Spleen (tissue), 11 donors: ENCODE measurements at regions not wholly inside any gene's neighbourhood (a gene's known extent, or its start where the extent isn't known, plus 50 kb on each side); places are given as distances from the start of the nearest gene placed in this dataset.

Experiments
- DNase-seq: peaks from one replicate; pipeline ENCODE4 v3.0.0-alpha.2; 2020
- H3K27ac ChIP-seq, 8 donors: fragments of 200-600 bp; sonication (generic) in 7 of 8; 1 replicate in 4 of 8; 2 replicates in 4 of 8; pipeline versions ENCODE4 v1.5.0 to v1.8.0; 2016 to 2021; ENCODE audit warnings: inconsistent platforms in 4 of 8, mild to moderate bottlenecking in 4 of 8, moderate library complexity in 1 of 8
- H3K27me3 ChIP-seq, 7 donors: fragments of 200-600 bp; sonication (generic) in 6 of 7; replicated peaks in 1 of 7; 1 replicate in 4 of 7; 2 replicates in 3 of 7; pipeline versions ENCODE4 v1.5.0 to v1.8.0; 2016 to 2021; ENCODE audit warnings: inconsistent platforms in 3 of 7, mild to moderate bottlenecking in 1 of 7
- H3K36me3 ChIP-seq, 6 donors: fragments of 200-600 bp; sonication (generic) in 5 of 6; 1 replicate in 4 of 6; 2 replicates in 2 of 6; pipeline versions ENCODE4 v1.5.0 to v1.8.0; 2016 to 2021; ENCODE audit warnings: inconsistent platforms in 2 of 6
- H3K4me1 ChIP-seq, 6 donors: fragments of 200-600 bp; sonication (generic) in 5 of 6; 1 replicate in 3 of 6; 2 replicates in 3 of 6; pipeline versions ENCODE4 v1.5.0 to v1.8.0; 2016 to 2021; ENCODE audit warnings: inconsistent platforms in 3 of 6
- H3K4me3 ChIP-seq, 8 donors: fragments of 200-600 bp; sonication (generic) in 7 of 8; 1 replicate in 4 of 8; 2 replicates in 4 of 8; pipeline versions ENCODE4 v1.5.0 to v1.8.0; 2016 to 2021; ENCODE audit warnings: inconsistent platforms in 4 of 8, mild to moderate bottlenecking in 4 of 8, moderate library complexity in 2 of 8
- H3K9me3 ChIP-seq, 8 donors: fragments of 200-600 bp; sonication (generic) in 7 of 8; 1 replicate in 4 of 8; 2 replicates in 4 of 8; pipeline versions ENCODE4 v1.5.0 to v1.8.0; 2016 to 2021; ENCODE audit warnings: inconsistent platforms in 4 of 8
- CTCF ChIP-seq, 11 experiments: fragments of 200-600 bp in 7 of 11; fragments of 450-650 bp in 4 of 11; sonication (generic) in 4 of 11; IDR thresholded peaks in 8 of 11; conservative IDR thresholded peaks in 3 of 11; 1 replicate in 7 of 11; 2 replicates in 4 of 11; pipeline versions ENCODE4 v1.4.0 to v1.8.0; 2016 to 2021; ENCODE audit warnings: antibody characterized with exemption in 11 of 11, inconsistent platforms in 4 of 11, mild to moderate bottlenecking in 1 of 11
- POLR2A ChIP-seq, 3 donors: fragments of 450-650 bp; IDR thresholded peaks; one replicate each; pipeline ENCODE4 v1.5.1; 2017; ENCODE audit warnings: antibody characterized with exemption in 3 of 3, mild to moderate bottlenecking in 1 of 3
- POLR2AphosphoS5 ChIP-seq, 3 donors: sonication (generic); formaldehyde crosslinking; IDR thresholded peaks; one replicate each; pipeline ENCODE4 v1.5.1; 2017; ENCODE audit warnings: antibody characterized with exemption in 3 of 3
- WGBS, 5 donors: extraction: QIAGEN DNeasy Blood & Tissue Kit in 3 of 5; methylation state at CpG; one replicate each; pipeline versions ENCODE4 v1.1.5 to v1.1.7; 2013 to 2018; 5-methylcytosine and 5-hydroxymethylcytosine counted together
- intact Hi-C: fragments of 100-400 bp; cut with DNase I; formaldehyde crosslinking; loops from one replicate; pipeline ENCODE4 v1.15.0; 2023; ENCODE audit warnings: low total_unique reads
- donor health status: healthy with polysubstance abuse.
- donor health status: DM: no; HTN: no; CAD: no; lungs with moderate emphysema.
- donor health status: DM: no; HTN: no; CAD: no.
- donor health status: Bipolar disorder and iron deficiency.
- donor health status: healthy.
- donor health status: DM: no; HTN: no; CAD: no.
- donor health status: DM: yes; HTN: yes; CAD: no.

GRCh38 chr14:104344818-104345620 is 206.6 kb downstream of the KIF26A start:
- peaks cover 0 to 8% (median 3%) of the 10 kb centered on the region in 6 donors for H3K4me1 ChIP-seq
- no peaks in the 10 kb centered on the region for H3K9me3 ChIP-seq
- intact Hi-C loops = no loop called here
- no peak overlapping the region for H3K27ac ChIP-seq
- 74 to 85% (median 82%) methylated on average over 10 to 11 of the region's 11 CpGs for WGBS, 5 donors
- no peak overlapping the region for H3K4me3 ChIP-seq
- H3K27me3 ChIP-seq = peaks cover 0 to 51% (median 0%) of the 10 kb centered on the region in 7 donors
- TF ChIP-seq POLR2AphosphoS5 (IDR thresholded peaks at IDR 0.05) = no peak
- no peak for TF ChIP-seq POLR2A (IDR thresholded peaks at IDR 0.05)
- no peak for TF ChIP-seq CTCF (IDR thresholded peaks at IDR 0.05 in 8 of 11, conservative IDR thresholded peaks at IDR 0.05 in 3 of 11)
- no peaks in the 10 kb centered on the region for H3K36me3 ChIP-seq
- no peak for DNase-seq

- Histone ChIP-seq H3K36me3 (no peaks in the 10 kb centered on the region), H3K9me3 (no peaks in the 10 kb centered on the region), H3K4me1 (peaks cover 0 to 8% (median 3%) of the 10 kb centered on the region in 6 donors), H3K27me3 (peaks cover 0 to 51% (median 0%) of the 10 kb centered on the region in 7 donors), H3K4me3 (no peak overlapping the region), H3K27ac (no peak overlapping the region)
- TF ChIP-seq CTCF (IDR thresholded peaks at IDR 0.05 in 8 of 11, conservative IDR thresholded peaks at IDR 0.05 in 3 of 11) (no peak), POLR2A (IDR thresholded peaks at IDR 0.05) (no peak), POLR2AphosphoS5 (IDR thresholded peaks at IDR 0.05) (no peak)
- intact Hi-C loops = no loop called here
- no peak for DNase-seq
- WGBS, 5 donors = 85 to 93% (median 88%) methylated on average over 19 to 20 of the region's 20 CpGs
Measured at GRCh38 chr14:104345621-104346462, 207.5 kb downstream of the KIF26A start.

GRCh38 chr14:104346608-104347007 is 208.2 kb downstream of the KIF26A start:
- Histone ChIP-seq H3K9me3 (peaks cover 0 to 4% (median 0%) of the 10 kb centered on the region in 8 donors), H3K27me3 (peaks cover 0 to 47% (median 0%) of the 10 kb centered on the region in 7 donors), H3K36me3 (no peaks in the 10 kb centered on the region), H3K4me1 (peaks cover 0 to 8% (median 3%) of the 10 kb centered on the region in 6 donors), H3K27ac (no peak overlapping the region), H3K4me3 (no peak overlapping the region)
- WGBS, 5 donors = 76 to 89% (median 82%) methylated on average over 10 of the region's 10 CpGs
- DNase-seq = no peak
- intact Hi-C loops = no loop called here
- TF ChIP-seq CTCF (IDR thresholded peaks at IDR 0.05 in 8 of 11, conservative IDR thresholded peaks at IDR 0.05 in 3 of 11) (no peak), POLR2A (IDR thresholded peaks at IDR 0.05) (no peak), POLR2AphosphoS5 (IDR thresholded peaks at IDR 0.05) (no peak)

GRCh38 chr14:104348741-104349140 is 210.4 kb downstream of the KIF26A start:
- no peak for DNase-seq
- no peak overlapping the region for H3K4me3 ChIP-seq
- peaks cover 0 to 3% (median 0%) of the 10 kb centered on the region in 6 donors for H3K4me1 ChIP-seq
- 72 to 93% (median 84%) methylated on average over 3 to 5 of the region's 5 CpGs for WGBS, 5 donors
- peaks cover 0 to 11% (median 0%) of the 10 kb centered on the region in 8 donors for H3K9me3 ChIP-seq
- H3K36me3 ChIP-seq = no peaks in the 10 kb centered on the region
- intact Hi-C loops = no loop called here
- peaks cover 0 to 34% (median 0%) of the 10 kb centered on the region in 7 donors for H3K27me3 ChIP-seq
- H3K27ac ChIP-seq = no peak overlapping the region
- no peak for TF ChIP-seq CTCF (IDR thresholded peaks at IDR 0.05 in 8 of 11, conservative IDR thresholded peaks at IDR 0.05 in 3 of 11)
- TF ChIP-seq POLR2AphosphoS5 (IDR thresholded peaks at IDR 0.05) = no peak
- no peak for TF ChIP-seq POLR2A (IDR thresholded peaks at IDR 0.05)
